ENCODE measurements at regions not wholly inside any gene's neighbourhood (a gene's known extent, or its start where the extent isn't known, plus 50 kb on each side); places are given as distances from the start of the nearest gene placed in this dataset.

DNA sequence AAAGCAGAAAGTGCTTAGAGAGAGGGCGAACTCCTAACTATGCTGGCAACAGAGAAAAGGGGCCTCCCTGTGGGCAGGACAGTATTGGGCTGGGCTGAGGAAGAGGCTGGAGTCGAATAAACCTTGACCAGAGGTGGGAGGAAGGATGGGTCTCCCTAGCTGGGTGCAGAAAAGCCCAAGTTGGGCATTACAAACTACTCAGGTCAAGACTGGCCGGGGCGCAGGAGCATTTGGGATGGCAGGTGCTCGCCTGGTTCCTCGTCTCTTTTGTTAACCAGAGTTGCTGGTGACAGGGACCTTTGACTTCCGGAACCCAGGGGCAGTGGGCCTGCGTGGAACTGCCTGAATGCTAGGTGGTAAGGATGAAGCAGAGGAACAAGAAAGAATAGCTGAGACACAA lies 80.3 kb upstream of the SHISAL1 start:
- ChIA-PET POLR2A (no interaction called here), CTCF (interaction anchor here (0.8 kb wide), 1 partner anchor 44 kb away, joined by 3 read pairs; no protein-coding TSS in a partner anchor)
- Histone ChIP-seq H3K4me1 (ENCODE audit: control insufficient read depth, extremely low read depth, insufficient read depth, low read length) (no peaks in the 10 kb centered on the region), H2AFZ (ENCODE audit: low read depth, low read length) (no peak overlapping the region), H4K20me1 (replicated peaks; ENCODE audit: control insufficient read depth, extremely low read depth, insufficient read depth, low read length) (no peaks in the 10 kb centered on the region), H3K27ac (ENCODE audit: insufficient read depth, low read depth, low read length) (no peak overlapping the region), H3K9me3 (replicated peaks; ENCODE audit: control insufficient read depth, insufficient read depth, low read length) (no peaks in the 10 kb centered on the region), H3K9me1 (replicated peaks; ENCODE audit: control insufficient read depth, extremely low read depth, insufficient read depth, low read length) (no peaks in the 10 kb centered on the region), H3K4me2 (ENCODE audit: insufficient read depth, low read length) (no peak overlapping the region), H3K9ac (replicated peaks; ENCODE audit: extremely low read depth, insufficient read depth, low read length) (no peak overlapping the region), H3K4me3 (replicated peaks in 1 of 3; ENCODE audit: insufficient read depth in 1 of 3, low read depth in 1 of 3, low read length in 3 of 3) (no peak overlapping the region), H3K36me3 (ENCODE audit: control insufficient read depth in 2 of 2, extremely low read depth in 1 of 2, insufficient read depth in 2 of 2, low read length in 2 of 2) (no peaks in the 10 kb centered on the region), H3K79me2 (ENCODE audit: control insufficient read depth, insufficient read depth, low read length) (no peaks in the 10 kb centered on the region), H3K27me3 (ENCODE audit: control insufficient read depth in 2 of 2, insufficient read depth in 2 of 2, low read length in 2 of 2) (no peaks in the 10 kb centered on the region)
- TF ChIP-seq JUN (IDR thresholded peaks at IDR 0.05; ENCODE audit: borderline replicate concordance, insufficient read depth, insufficient read length, low read depth) = no peak
- TF ChIP-seq, protein P1, sequence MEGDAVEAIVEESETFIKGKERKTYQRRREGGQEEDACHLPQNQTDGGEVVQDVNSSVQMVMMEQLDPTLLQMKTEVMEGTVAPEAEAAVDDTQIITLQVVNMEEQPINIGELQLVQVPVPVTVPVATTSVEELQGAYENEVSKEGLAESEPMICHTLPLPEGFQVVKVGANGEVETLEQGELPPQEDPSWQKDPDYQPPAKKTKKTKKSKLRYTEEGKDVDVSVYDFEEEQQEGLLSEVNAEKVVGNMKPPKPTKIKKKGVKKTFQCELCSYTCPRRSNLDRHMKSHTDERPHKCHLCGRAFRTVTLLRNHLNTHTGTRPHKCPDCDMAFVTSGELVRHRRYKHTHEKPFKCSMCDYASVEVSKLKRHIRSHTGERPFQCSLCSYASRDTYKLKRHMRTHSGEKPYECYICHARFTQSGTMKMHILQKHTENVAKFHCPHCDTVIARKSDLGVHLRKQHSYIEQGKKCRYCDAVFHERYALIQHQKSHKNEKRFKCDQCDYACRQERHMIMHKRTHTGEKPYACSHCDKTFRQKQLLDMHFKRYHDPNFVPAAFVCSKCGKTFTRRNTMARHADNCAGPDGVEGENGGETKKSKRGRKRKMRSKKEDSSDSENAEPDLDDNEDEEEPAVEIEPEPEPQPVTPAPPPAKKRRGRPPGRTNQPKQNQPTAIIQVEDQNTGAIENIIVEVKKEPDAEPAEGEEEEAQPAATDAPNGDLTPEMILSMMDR (IDR thresholded peaks at IDR 0.05; ENCODE audit: extremely low read depth in 1 of 2, insufficient read depth in 1 of 2, low read depth in 1 of 2, low read length in 2 of 2) = no peak
- TF ChIP-seq, protein P2, sequence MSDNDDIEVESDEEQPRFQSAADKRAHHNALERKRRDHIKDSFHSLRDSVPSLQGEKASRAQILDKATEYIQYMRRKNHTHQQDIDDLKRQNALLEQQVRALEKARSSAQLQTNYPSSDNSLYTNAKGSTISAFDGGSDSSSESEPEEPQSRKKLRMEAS (IDR thresholded peaks at IDR 0.05; ENCODE audit: insufficient read depth, insufficient read length) = no peak
- TF ChIP-seq POLR2AphosphoS5 (IDR thresholded peaks at IDR 0.05; ENCODE audit: insufficient read depth, low read depth, low read length) = no peak
- TF ChIP-seq FOS (IDR thresholded peaks at IDR 0.05; ENCODE audit: borderline replicate concordance, insufficient read depth, low read length) = no peak
- TF ChIP-seq GATA2 (IDR thresholded peaks at IDR 0.05; ENCODE audit: insufficient read depth, insufficient read length, low read depth, low read length) = no peak
- TF ChIP-seq POLR2A (IDR thresholded peaks at IDR 0.05; ENCODE audit: low read depth, low read length) = no peak
- no peak for TF ChIP-seq MYC (IDR thresholded peaks at IDR 0.05; ENCODE audit: low read depth, low read length)
- no peak for TF ChIP-seq EZH2 (IDR thresholded peaks at IDR 0.05; ENCODE audit: borderline replicate concordance, low read depth, low read length, severe bottlenecking)
- intact Hi-C loops (cut with micrococcal nuclease) (no loop called here), dilution Hi-C loops (cut with MboI; ENCODE audit: extremely low pct_ligation_motif_present, low sequenced_read_pairs) (no loop called here)
- FAIRE-seq (no peak), DNase-seq (ENCODE audit: low read depth, low spot score) (no peak)
- BruUV-seq (replicated peaks) = no TSS peak

Data from endothelial cell of umbilical vein (primary cell).